Epithelial cell of proximal tubule (primary cell): ENCODE measurements at regions not wholly inside any gene's neighbourhood (a gene's known extent, or its start where the extent isn't known, plus 50 kb on each side); places are given as distances from the start of the nearest gene placed in this dataset.

Experiments used
- DNase-seq: peaks from one replicate; pipeline ENCODE4 v3.0.0-alpha.2; 2011; ENCODE audit warnings: low read depth
- H3K4me3 ChIP-seq: 2 replicates; pipeline ENCODE4 v1.5.1; 2011; ENCODE audit warnings: low read depth, mild to moderate bottlenecking, low read length
- CTCF ChIP-seq: conservative IDR thresholded peaks from 2 replicates; pipeline ENCODE4 v1.5.1; 2012; ENCODE audit warnings: low read depth, mild to moderate bottlenecking, low read length

GRCh38 chr22:49113758-49114157 lies 713.9 kb downstream of the BRD1 start:
- TF ChIP-seq CTCF: no peak
- no peak for DNase-seq
- H3K4me3 ChIP-seq: no peak overlapping the region

GRCh38 chr22:49112661-49113626 lies 714.7 kb downstream of the BRD1 start:
- no peak overlapping the region for H3K4me3 ChIP-seq
- DNase-seq: no peak
- TF ChIP-seq CTCF: no peak

GRCh38 chr22:49112176-49112575 lies 715.5 kb downstream of the BRD1 start:
- no peak overlapping the region for H3K4me3 ChIP-seq
- TF ChIP-seq CTCF: no peak

GRCh38 chr22:49111085-49111484 lies 716.6 kb downstream of the BRD1 start:
- H3K4me3 ChIP-seq: no peak overlapping the region
- DNase-seq: no peak
- TF ChIP-seq CTCF: no peak

More at GRCh38 chr22:49112176-49112575, 715.5 kb downstream of the BRD1 start:
- DNase-seq: no peak

- DNase-seq: no peak
- H3K4me3 ChIP-seq: no peak overlapping the region
- no peak for TF ChIP-seq CTCF
Observed at GRCh38 chr22:49108636-49109315, 718.9 kb downstream of the BRD1 start.

GRCh38 chr22:49107961-49108530 lies 719.6 kb downstream of the BRD1 start:
- H3K4me3 ChIP-seq: no peak overlapping the region
- TF ChIP-seq CTCF: no peak
- no peak for DNase-seq
